Coronary artery (tissue), 2 donors: ENCODE measurements at regions not wholly inside any gene's neighbourhood (a gene's known extent, or its start where the extent isn't known, plus 50 kb on each side); places are given as distances from the start of the nearest gene placed in this dataset.

Experiments
- DNase-seq: peaks from one replicate; pipeline ENCODE4 v3.0.0-alpha.2; 2017; ENCODE audit warnings: low spot score
- H3K27ac ChIP-seq, 2 donors: fragments of 200-600 bp; sonication (generic); one replicate each; pipeline ENCODE4 v1.5.1; 2016 to 2019
- H3K4me3 ChIP-seq: fragments of 200-600 bp; sonication (generic); 2 replicates; pipeline ENCODE4 v1.5.1; 2016; ENCODE audit warnings: mild to moderate bottlenecking, moderate library complexity
- CTCF ChIP-seq: fragments of 200-600 bp; sonication (generic); IDR thresholded peaks from one replicate; pipeline ENCODE4 v1.5.1; 2019; ENCODE audit warnings: antibody characterized with exemption

GRCh38 chr10:10605551-10606081, 412.1 kb upstream of the CELF2 start:
- Histone ChIP-seq H3K4me3 (no peak overlapping the region), H3K27ac (peak overlapping the region; percentile 70 to 83)
- DNase-seq = no peak
- no peak for TF ChIP-seq CTCF

GRCh38 chr10:10609379-10609955, 408.2 kb upstream of the CELF2 start:
- no peak for TF ChIP-seq CTCF
- Histone ChIP-seq H3K4me3 (no peak overlapping the region), H3K27ac (no peak overlapping the region)
- DNase-seq = no peak

GRCh38 chr10:10610171-10610570, 407.5 kb upstream of the CELF2 start:
- no peak for DNase-seq
- Histone ChIP-seq H3K27ac (no peak overlapping the region), H3K4me3 (no peak overlapping the region)
- no peak for TF ChIP-seq CTCF

- TF ChIP-seq CTCF = no peak
- DNase-seq = no peak
- Histone ChIP-seq H3K4me3 (no peak overlapping the region), H3K27ac (no peak overlapping the region)
Measured at GRCh38 chr10:10612151-10612550, 405.5 kb upstream of the CELF2 start.

- DNase-seq = no peak
- TF ChIP-seq CTCF = no peak
- Histone ChIP-seq H3K27ac (no peak overlapping the region), H3K4me3 (no peak overlapping the region)
Measured at GRCh38 chr10:10613656-10614244, 403.9 kb upstream of the CELF2 start.

GRCh38 chr10:10617686-10618085, 400.0 kb upstream of the CELF2 start:
- DNase-seq = no peak
- no peak overlapping the region for H3K27ac ChIP-seq
- TF ChIP-seq CTCF = no peak
- H3K4me3 ChIP-seq = no peak overlapping the region

GRCh38 chr10:10618139-10618538, 399.5 kb upstream of the CELF2 start:
- Histone ChIP-seq H3K27ac (no peak overlapping the region), H3K4me3 (no peak overlapping the region)
- DNase-seq = no peak
- no peak for TF ChIP-seq CTCF
